GM12872 (cell line): ENCODE measurements at regions not wholly inside any gene's neighbourhood (a gene's known extent, or its start where the extent isn't known, plus 50 kb on each side); places are given as distances from the start of the nearest gene placed in this dataset.
A peak's percentile ranks its signal among the peaks of the same experiment; 100 is the strongest.

Experiments used
- TF ChIP-seq, protein P1 (sequence below): IDR thresholded peaks from 3 replicates; pipeline ENCODE4 v1.5.1; 2011; ENCODE audit warnings: low read depth, mild to moderate bottlenecking, low read length, moderate library complexity; ENCODE audit not compliant: insufficient read depth

DNA sequence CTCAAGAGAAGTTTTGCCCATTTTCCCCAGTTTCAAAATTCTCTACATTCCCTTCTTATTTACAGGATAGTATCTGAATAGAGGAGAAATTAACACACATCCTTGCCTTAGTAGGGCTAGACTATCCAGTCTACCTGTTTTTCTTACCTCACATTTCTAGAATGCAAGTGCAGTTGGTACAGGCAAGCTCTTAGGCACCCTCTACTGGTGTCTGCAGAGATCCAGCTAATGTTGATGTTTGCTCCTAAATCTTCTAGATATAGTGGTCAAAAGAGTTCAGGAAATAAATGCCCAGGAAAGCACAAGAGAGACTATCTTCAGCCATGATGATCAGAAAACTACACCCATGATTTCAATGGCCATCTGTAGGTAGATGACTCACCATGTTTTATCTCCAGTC, 205.3 kb downstream of the HTR7 start:
- TF ChIP-seq, protein P1, sequence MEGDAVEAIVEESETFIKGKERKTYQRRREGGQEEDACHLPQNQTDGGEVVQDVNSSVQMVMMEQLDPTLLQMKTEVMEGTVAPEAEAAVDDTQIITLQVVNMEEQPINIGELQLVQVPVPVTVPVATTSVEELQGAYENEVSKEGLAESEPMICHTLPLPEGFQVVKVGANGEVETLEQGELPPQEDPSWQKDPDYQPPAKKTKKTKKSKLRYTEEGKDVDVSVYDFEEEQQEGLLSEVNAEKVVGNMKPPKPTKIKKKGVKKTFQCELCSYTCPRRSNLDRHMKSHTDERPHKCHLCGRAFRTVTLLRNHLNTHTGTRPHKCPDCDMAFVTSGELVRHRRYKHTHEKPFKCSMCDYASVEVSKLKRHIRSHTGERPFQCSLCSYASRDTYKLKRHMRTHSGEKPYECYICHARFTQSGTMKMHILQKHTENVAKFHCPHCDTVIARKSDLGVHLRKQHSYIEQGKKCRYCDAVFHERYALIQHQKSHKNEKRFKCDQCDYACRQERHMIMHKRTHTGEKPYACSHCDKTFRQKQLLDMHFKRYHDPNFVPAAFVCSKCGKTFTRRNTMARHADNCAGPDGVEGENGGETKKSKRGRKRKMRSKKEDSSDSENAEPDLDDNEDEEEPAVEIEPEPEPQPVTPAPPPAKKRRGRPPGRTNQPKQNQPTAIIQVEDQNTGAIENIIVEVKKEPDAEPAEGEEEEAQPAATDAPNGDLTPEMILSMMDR = peak; percentile 36; the same call in 2 of the 3 replicates

DNA sequence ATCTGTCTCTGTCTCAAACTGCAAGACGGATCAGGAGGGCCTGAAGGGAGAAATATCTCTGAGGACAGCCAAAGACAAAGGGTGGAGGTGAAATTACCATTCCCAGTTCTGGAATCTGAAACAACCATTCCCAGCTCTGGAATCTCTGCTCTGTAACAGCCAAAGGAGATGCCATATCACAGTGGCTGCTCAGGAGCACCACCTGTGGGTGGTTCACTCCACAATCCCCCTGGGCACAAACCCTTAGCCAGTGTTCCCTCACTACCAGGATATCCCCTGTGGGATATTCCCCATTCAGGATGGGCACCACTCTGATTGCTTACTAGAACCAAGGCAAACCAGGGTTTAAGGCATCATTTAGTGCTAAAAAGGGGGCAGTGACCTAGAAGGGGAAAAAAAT, 199.0 kb downstream of the HTR7 start:
- TF ChIP-seq, protein P1 = 0 out of 3 replicates have a peak, but pooled peaks have one; percentile 6

DNA sequence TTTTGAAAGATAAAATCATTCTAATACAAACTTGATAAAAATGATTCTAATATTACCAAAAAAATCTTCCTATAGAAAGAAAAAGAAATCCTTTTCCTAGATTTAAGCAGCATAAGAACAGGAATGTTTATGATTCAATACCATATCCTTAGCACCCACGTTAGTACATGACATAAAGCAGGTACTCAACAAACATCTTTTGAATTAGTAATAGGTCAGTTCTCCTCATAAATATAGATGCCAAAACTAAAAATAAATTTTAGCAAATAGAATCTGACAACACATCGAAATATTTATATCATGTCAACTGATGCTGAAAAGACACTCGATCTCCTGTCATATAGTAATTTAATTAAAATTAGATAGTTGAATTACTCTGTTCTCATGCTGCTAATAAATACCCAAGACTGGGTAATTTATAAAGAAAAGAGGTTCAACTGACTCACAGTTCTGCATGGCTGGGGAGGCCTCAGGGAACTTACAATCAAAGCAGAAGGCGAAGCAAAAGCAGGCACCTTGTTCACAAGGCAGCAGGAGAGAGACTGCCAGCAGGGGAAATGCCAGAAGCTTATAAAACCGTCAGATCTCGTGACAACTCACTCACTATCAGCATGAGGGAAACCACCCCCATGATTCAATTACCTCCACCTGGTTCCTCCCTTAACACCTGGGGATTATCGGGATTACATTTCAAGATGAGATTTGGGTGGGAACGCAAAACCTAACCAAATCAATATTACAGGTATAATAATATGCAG, 191.8 kb downstream of the HTR7 start:
- TF ChIP-seq, protein P1 = no peak

DNA sequence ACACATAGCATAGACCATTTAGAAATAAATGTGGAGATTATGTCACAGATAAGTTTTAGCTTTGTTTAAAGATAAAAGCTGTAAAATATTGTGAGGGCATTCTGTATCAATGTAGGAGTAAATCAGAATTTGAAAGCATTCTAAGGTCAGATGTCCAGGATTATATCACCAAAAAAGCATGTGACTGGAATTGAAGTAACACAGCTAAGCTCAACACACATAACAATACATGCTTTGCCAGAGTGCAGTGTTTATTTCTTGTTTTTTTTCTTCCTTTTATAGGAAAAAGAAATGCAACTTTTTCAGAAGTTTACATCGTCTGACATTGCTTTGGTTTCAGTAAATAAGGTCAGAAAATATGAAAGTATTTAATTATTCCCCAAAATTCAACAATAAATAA, 183.4 kb downstream of the HTR7 start:
- TF ChIP-seq, protein P1 = no peak

DNA sequence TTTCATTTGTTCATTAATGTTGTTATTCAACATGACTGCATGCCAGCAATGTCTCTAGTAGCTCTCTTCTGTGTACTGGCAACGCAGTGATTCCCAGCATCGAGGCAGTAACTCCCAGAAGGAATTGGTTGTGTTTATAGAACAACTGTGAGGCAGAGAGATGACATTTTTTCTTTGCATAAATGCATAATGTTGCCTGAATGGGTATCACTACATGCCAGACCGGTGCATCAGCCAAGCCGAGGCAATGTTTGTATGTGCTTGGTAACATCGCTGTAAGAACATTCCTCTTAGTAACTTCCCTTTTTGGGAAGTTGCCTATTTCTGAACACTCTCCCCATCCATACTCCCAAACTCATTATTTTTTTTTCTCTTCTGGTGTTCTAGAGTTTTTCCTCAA, 182.9 kb downstream of the HTR7 start:
- TF ChIP-seq, protein P1 = no peak

DNA sequence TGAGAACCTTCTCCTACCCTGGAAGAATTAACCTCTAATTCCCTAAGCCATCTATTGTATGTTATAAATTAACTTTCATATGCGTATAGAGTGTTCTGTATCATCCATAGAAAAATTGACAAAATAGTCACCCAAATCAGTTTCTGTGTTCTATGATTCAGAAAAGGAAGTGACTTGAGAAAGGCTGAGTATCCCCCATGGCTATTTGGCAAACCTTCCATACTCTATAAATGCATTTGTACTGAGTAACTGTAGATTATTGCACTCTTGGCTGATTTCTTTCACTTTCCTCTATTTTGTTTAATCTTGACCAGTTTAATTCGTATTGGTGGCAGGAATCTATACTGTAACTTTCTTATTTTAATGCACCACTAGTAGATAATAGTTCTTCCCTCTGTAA, 182.2 kb downstream of the HTR7 start:
- TF ChIP-seq, protein P1 = no peak
